GM19372 (cell line): ENCODE measurements at regions not wholly inside any gene's neighbourhood (a gene's known extent, or its start where the extent isn't known, plus 50 kb on each side); places are given as distances from the start of the nearest gene placed in this dataset.

Experiments used
- ATAC-seq: cut with Tn5 transposase; IDR thresholded peaks from one replicate; pipeline ENCODE4 v1.9.1; 2021; ENCODE audit warnings: mild to moderate bottlenecking, low read depth, moderate library complexity; ENCODE audit not compliant: unreplicated experiment

- no peak for ATAC-seq
Measured at GRCh38 chr11:127919206-127920000, 668.0 kb downstream of the ETS1 start.

GRCh38 chr11:127902382-127902781 is 685.0 kb downstream of the ETS1 start:
- no peak for ATAC-seq

- ATAC-seq = no peak
Measured at GRCh38 chr11:127898422-127899365, 688.7 kb downstream of the ETS1 start.

- ATAC-seq = no peak
Measured at GRCh38 chr11:127895776-127896175, 691.6 kb downstream of the ETS1 start.

GRCh38 chr11:127894316-127894715 is 693.0 kb downstream of the ETS1 start:
- no peak for ATAC-seq

GRCh38 chr11:127890030-127890615 is 697.2 kb downstream of the ETS1 start:
- no peak for ATAC-seq

- no peak for ATAC-seq
Measured at GRCh38 chr11:127888386-127888785, 699.0 kb downstream of the ETS1 start.

- no peak for ATAC-seq
Measured at GRCh38 chr11:127875131-127875530, 712.2 kb downstream of the ETS1 start.

- no peak for ATAC-seq
Measured at GRCh38 chr11:127873478-127873877, 713.9 kb downstream of the ETS1 start.

- no peak for ATAC-seq
Measured at GRCh38 chr11:127866109-127866508, 721.2 kb downstream of the ETS1 start.

- ATAC-seq = no peak
Measured at GRCh38 chr11:127864861-127865260, 722.5 kb downstream of the ETS1 start.

GRCh38 chr11:127862406-127862805 is 725.0 kb downstream of the ETS1 start:
- ATAC-seq = no peak

- ATAC-seq = no peak
Measured at GRCh38 chr11:127859941-127860354, 727.4 kb downstream of the ETS1 start.

GRCh38 chr11:127844876-127845275 is 742.5 kb downstream of the ETS1 start:
- ATAC-seq = no peak

GRCh38 chr11:127843483-127844396 is 743.6 kb downstream of the ETS1 start:
- ATAC-seq = peak; percentile 55

- ATAC-seq = no peak
Measured at GRCh38 chr11:127825183-127825582, 762.2 kb downstream of the ETS1 start.

- no peak for ATAC-seq
Measured at GRCh38 chr11:127818625-127819024, 768.7 kb downstream of the ETS1 start.

- ATAC-seq = no peak
Measured at GRCh38 chr11:127816962-127817361, 770.4 kb downstream of the ETS1 start.

- no peak for ATAC-seq
Measured at GRCh38 chr11:127815331-127815730, 772.0 kb downstream of the ETS1 start.

- ATAC-seq = no peak
Measured at GRCh38 chr11:127806501-127806900, 780.9 kb downstream of the ETS1 start.
